ENCODE measurements at regions not wholly inside any gene's neighbourhood (a gene's known extent, or its start where the extent isn't known, plus 50 kb on each side); places are given as distances from the start of the nearest gene placed in this dataset.
"Not testable (repeated sequence)": the region's sequence is repeated elsewhere in the genome, so short reads cannot be mapped to it uniquely, and the experiment has no call there.

GRCh38 chr1:187641463-187641862 lies 812.7 kb downstream of the PLA2G4A start:
- no peak for DNase-seq

GRCh38 chr1:187641907-187642306 lies 813.2 kb downstream of the PLA2G4A start:
- no peak for DNase-seq

- DNase-seq: no peak
Observed at GRCh38 chr1:187645651-187646050, 816.9 kb downstream of the PLA2G4A start.

- DNase-seq: no peak
Observed at GRCh38 chr1:187646536-187647107, 817.9 kb downstream of the PLA2G4A start.

- no peak for DNase-seq
Observed at GRCh38 chr1:187648091-187648490, 819.3 kb downstream of the PLA2G4A start.

GRCh38 chr1:187654635-187655034 lies 825.9 kb downstream of the PLA2G4A start:
- DNase-seq: no peak

- DNase-seq: no peak
Observed at GRCh38 chr1:187655104-187655503, 826.4 kb downstream of the PLA2G4A start.

GRCh38 chr1:187665483-187665882 lies 836.7 kb downstream of the PLA2G4A start:
- DNase-seq: no peak

GRCh38 chr1:187680823-187681222 lies 852.1 kb downstream of the PLA2G4A start:
- DNase-seq: no peak

- no peak for DNase-seq
Observed at GRCh38 chr1:187682112-187682511, 853.4 kb downstream of the PLA2G4A start.

GRCh38 chr1:187685333-187685732 lies 856.6 kb downstream of the PLA2G4A start:
- DNase-seq: no peak

GRCh38 chr1:187689129-187689528 lies 860.4 kb downstream of the PLA2G4A start:
- no peak for DNase-seq

- no peak for DNase-seq
Observed at GRCh38 chr1:187691439-187691838, 862.7 kb downstream of the PLA2G4A start.

GRCh38 chr1:187692799-187693198 lies 864.0 kb downstream of the PLA2G4A start:
- no peak for DNase-seq

GRCh38 chr1:187696073-187696472 lies 867.3 kb downstream of the PLA2G4A start:
- no peak for DNase-seq

GRCh38 chr1:187703138-187704130 lies 874.7 kb downstream of the PLA2G4A start:
- DNase-seq: not testable (repeated sequence)

GRCh38 chr1:187714470-187714869 lies 885.7 kb downstream of the PLA2G4A start:
- DNase-seq: no peak

- DNase-seq: no peak
Observed at GRCh38 chr1:187715483-187715882, 886.7 kb downstream of the PLA2G4A start.

- no peak for DNase-seq
Observed at GRCh38 chr1:187716160-187716559, 887.4 kb downstream of the PLA2G4A start.

GRCh38 chr1:187718527-187718926 lies 889.8 kb downstream of the PLA2G4A start:
- no peak for DNase-seq

- DNase-seq: no peak
Observed at GRCh38 chr1:187721216-187721615, 892.5 kb downstream of the PLA2G4A start.

- DNase-seq: no peak
Observed at GRCh38 chr1:187725216-187725615, 896.5 kb downstream of the PLA2G4A start.

GRCh38 chr1:187733232-187733631 lies 904.5 kb downstream of the PLA2G4A start:
- no peak for DNase-seq

GRCh38 chr1:187734427-187734826 lies 905.7 kb downstream of the PLA2G4A start:
- no peak for DNase-seq
